ENCODE measurements at regions not wholly inside any gene's neighbourhood (a gene's known extent, or its start where the extent isn't known, plus 50 kb on each side); places are given as distances from the start of the nearest gene placed in this dataset.

- Histone ChIP-seq H3K36me3 (ENCODE audit: control insufficient read depth in 1 of 2, insufficient read depth in 2 of 2, low read length in 2 of 2) (no peaks in the 10 kb centered on the region), H3K9ac (ENCODE audit: low read length) (no peak overlapping the region), H3K4me2 (ENCODE audit: low read length) (no peak overlapping the region), H3K27me3 (ENCODE audit: insufficient read depth, low read length) (no peaks in the 10 kb centered on the region), H3K9me2 (ENCODE audit: insufficient read depth) (no peaks in the 10 kb centered on the region), H3K27ac (ENCODE audit: low read depth, low read length) (no peak overlapping the region), H3K79me2 (ENCODE audit: insufficient read depth, low read length) (no peaks in the 10 kb centered on the region), H4K20me1 (ENCODE audit: insufficient read depth) (no peaks in the 10 kb centered on the region), H2AFZ (ENCODE audit: low read depth, low read length, poor library complexity, severe bottlenecking) (no peak overlapping the region), H3K4me3 (replicated peaks in 1 of 2; ENCODE audit: low read depth in 1 of 2, low read length in 2 of 2) (no peak overlapping the region), H3K9me3 (ENCODE audit: control insufficient read depth in 1 of 2, insufficient read depth in 1 of 2, low read depth in 1 of 2, low read length in 2 of 2) (no peaks in the 10 kb centered on the region), H3K4me1 (ENCODE audit: control insufficient read depth in 1 of 2, insufficient read depth in 2 of 2, low read length in 2 of 2) (no peaks in the 10 kb centered on the region)
- POLR2A ChIA-PET, result no interaction called here
- CTCF ChIA-PET, result no interaction called here
- DNase-seq (ENCODE audit: low read depth, low spot score), result no peak
- RAD21 ChIA-PET (ENCODE audit: low non-redundant PET in 1 of 2, low total read pairs in 2 of 2, uncharacterized antibody in 2 of 2, unreplicated experiment in 2 of 2), result no interaction called here
- no TSS peak for BruUV-seq (replicated peaks)
- TF ChIP-seq REST (IDR thresholded peaks at IDR 0.05; ENCODE audit: low read depth), result no peak
- no peak for TF ChIP-seq ZFX (IDR thresholded peaks at IDR 0.05)
- TF ChIP-seq, protein P1, sequence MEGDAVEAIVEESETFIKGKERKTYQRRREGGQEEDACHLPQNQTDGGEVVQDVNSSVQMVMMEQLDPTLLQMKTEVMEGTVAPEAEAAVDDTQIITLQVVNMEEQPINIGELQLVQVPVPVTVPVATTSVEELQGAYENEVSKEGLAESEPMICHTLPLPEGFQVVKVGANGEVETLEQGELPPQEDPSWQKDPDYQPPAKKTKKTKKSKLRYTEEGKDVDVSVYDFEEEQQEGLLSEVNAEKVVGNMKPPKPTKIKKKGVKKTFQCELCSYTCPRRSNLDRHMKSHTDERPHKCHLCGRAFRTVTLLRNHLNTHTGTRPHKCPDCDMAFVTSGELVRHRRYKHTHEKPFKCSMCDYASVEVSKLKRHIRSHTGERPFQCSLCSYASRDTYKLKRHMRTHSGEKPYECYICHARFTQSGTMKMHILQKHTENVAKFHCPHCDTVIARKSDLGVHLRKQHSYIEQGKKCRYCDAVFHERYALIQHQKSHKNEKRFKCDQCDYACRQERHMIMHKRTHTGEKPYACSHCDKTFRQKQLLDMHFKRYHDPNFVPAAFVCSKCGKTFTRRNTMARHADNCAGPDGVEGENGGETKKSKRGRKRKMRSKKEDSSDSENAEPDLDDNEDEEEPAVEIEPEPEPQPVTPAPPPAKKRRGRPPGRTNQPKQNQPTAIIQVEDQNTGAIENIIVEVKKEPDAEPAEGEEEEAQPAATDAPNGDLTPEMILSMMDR (IDR thresholded peaks at IDR 0.05 in 2 of 3, conservative IDR thresholded peaks at IDR 0.05 in 1 of 3; ENCODE audit: borderline replicate concordance in 1 of 3, insufficient read depth in 1 of 3, low read depth in 2 of 3, low read length in 2 of 3), result no peak
- no peak for TF ChIP-seq SIN3A (IDR thresholded peaks at IDR 0.05; ENCODE audit: low read depth)
- TF ChIP-seq, protein P2, sequence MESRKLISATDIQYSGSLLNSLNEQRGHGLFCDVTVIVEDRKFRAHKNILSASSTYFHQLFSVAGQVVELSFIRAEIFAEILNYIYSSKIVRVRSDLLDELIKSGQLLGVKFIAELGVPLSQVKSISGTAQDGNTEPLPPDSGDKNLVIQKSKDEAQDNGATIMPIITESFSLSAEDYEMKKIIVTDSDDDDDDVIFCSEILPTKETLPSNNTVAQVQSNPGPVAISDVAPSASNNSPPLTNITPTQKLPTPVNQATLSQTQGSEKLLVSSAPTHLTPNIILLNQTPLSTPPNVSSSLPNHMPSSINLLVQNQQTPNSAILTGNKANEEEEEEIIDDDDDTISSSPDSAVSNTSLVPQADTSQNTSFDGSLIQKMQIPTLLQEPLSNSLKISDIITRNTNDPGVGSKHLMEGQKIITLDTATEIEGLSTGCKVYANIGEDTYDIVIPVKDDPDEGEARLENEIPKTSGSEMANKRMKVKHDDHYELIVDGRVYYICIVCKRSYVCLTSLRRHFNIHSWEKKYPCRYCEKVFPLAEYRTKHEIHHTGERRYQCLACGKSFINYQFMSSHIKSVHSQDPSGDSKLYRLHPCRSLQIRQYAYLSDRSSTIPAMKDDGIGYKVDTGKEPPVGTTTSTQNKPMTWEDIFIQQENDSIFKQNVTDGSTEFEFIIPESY (IDR thresholded peaks at IDR 0.05; ENCODE audit: extremely low read depth, insufficient replicate concordance, low read length), result no peak
- no peak for ATAC-seq
- intact Hi-C loops (cut with micrococcal nuclease), result no loop called here
These were observed 390.8 kb upstream of the IRAK1BP1 start for GRCh38 chr6:78476561-78476960.
